ENCODE measurements at regions not wholly inside any gene's neighbourhood (a gene's known extent, or its start where the extent isn't known, plus 50 kb on each side); places are given as distances from the start of the nearest gene placed in this dataset.

DNA sequence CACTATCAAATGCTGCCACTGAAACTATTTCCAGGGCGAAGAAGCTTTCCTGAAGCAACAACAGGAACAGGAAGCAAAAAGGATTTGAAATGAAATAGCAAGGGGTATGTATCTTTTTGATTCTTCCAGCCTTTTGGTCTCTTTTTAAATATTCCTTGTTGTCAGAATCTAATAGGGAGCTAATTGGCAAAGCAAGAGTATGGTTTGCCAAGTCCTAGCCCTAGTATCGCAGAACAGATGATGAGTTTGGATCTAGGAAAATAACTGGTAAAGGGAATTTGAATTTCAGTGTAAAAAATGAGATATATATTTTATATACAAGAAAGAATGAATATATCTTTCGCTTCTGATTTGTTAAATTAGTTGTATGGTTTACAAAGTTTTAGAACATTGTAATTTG is 252.5 kb downstream of the ANKRD7 start:
- TF ChIP-seq POLR2A (IDR thresholded peaks at IDR 0.05), result no peak
- TF ChIP-seq, protein P1, sequence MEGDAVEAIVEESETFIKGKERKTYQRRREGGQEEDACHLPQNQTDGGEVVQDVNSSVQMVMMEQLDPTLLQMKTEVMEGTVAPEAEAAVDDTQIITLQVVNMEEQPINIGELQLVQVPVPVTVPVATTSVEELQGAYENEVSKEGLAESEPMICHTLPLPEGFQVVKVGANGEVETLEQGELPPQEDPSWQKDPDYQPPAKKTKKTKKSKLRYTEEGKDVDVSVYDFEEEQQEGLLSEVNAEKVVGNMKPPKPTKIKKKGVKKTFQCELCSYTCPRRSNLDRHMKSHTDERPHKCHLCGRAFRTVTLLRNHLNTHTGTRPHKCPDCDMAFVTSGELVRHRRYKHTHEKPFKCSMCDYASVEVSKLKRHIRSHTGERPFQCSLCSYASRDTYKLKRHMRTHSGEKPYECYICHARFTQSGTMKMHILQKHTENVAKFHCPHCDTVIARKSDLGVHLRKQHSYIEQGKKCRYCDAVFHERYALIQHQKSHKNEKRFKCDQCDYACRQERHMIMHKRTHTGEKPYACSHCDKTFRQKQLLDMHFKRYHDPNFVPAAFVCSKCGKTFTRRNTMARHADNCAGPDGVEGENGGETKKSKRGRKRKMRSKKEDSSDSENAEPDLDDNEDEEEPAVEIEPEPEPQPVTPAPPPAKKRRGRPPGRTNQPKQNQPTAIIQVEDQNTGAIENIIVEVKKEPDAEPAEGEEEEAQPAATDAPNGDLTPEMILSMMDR (IDR thresholded peaks at IDR 0.05), result no peak

Data from tibial nerve (tissue), 3 donors.